ENCODE measurements at regions not wholly inside any gene's neighbourhood (a gene's known extent, or its start where the extent isn't known, plus 50 kb on each side); places are given as distances from the start of the nearest gene placed in this dataset.

DNA sequence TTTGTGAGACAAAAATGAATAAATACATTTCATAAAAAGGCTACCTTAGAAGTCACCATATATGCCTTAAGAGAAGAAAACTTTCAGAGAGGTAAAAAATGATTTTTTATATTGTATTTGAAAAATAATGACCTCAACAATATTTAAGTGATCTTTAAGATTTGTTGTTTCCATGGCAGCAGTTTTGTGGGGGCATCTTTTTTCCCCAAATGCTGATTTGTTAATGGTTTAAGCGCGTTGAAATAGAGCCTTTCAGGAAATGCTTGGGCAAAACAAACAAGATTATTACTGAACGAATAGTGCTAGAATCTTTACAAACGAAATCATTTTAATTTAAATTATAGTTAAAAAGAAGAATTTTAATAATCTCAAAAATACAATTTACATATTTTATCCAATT is 103.1 kb upstream of the MYO16 start:
- TF ChIP-seq, protein P1, sequence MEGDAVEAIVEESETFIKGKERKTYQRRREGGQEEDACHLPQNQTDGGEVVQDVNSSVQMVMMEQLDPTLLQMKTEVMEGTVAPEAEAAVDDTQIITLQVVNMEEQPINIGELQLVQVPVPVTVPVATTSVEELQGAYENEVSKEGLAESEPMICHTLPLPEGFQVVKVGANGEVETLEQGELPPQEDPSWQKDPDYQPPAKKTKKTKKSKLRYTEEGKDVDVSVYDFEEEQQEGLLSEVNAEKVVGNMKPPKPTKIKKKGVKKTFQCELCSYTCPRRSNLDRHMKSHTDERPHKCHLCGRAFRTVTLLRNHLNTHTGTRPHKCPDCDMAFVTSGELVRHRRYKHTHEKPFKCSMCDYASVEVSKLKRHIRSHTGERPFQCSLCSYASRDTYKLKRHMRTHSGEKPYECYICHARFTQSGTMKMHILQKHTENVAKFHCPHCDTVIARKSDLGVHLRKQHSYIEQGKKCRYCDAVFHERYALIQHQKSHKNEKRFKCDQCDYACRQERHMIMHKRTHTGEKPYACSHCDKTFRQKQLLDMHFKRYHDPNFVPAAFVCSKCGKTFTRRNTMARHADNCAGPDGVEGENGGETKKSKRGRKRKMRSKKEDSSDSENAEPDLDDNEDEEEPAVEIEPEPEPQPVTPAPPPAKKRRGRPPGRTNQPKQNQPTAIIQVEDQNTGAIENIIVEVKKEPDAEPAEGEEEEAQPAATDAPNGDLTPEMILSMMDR (IDR thresholded peaks at IDR 0.05) = no peak
- intact Hi-C loops (cut with DNase I; ENCODE audit: low total_unique reads) = no loop called here
- no peaks in the 10 kb centered on the region for H3K4me1 ChIP-seq
- H3K9me3 ChIP-seq = no peaks in the 10 kb centered on the region
- DNase-seq = no peak
- peaks cover 0 to 2% of the 10 kb centered on the region in 2 donors for H3K27me3 ChIP-seq
- H3K4me3 ChIP-seq = no peak overlapping the region
- no peak overlapping the region for H3K27ac ChIP-seq
- no peaks in the 10 kb centered on the region for H3K36me3 ChIP-seq

GRCh38 chr13:108527844-108528243 is 101.6 kb upstream of the MYO16 start:
- Histone ChIP-seq H3K27me3 (peaks cover 0 to 2% of the 10 kb centered on the region in 2 donors), H3K27ac (no peak overlapping the region), H3K36me3 (no peaks in the 10 kb centered on the region), H3K4me1 (no peaks in the 10 kb centered on the region), H3K4me3 (no peak overlapping the region), H3K9me3 (no peaks in the 10 kb centered on the region)
- intact Hi-C loops (cut with DNase I; ENCODE audit: low total_unique reads) = no loop called here
- DNase-seq = no peak
- TF ChIP-seq, protein P1 (IDR thresholded peaks at IDR 0.05) = no peak

- intact Hi-C loops (cut with DNase I; ENCODE audit: low total_unique reads) = no loop called here
- no peaks in the 10 kb centered on the region for H3K4me1 ChIP-seq
- no peak for DNase-seq
Observed at GRCh38 chr13:108528303-108528702, 101.1 kb upstream of the MYO16 start.

DNA sequence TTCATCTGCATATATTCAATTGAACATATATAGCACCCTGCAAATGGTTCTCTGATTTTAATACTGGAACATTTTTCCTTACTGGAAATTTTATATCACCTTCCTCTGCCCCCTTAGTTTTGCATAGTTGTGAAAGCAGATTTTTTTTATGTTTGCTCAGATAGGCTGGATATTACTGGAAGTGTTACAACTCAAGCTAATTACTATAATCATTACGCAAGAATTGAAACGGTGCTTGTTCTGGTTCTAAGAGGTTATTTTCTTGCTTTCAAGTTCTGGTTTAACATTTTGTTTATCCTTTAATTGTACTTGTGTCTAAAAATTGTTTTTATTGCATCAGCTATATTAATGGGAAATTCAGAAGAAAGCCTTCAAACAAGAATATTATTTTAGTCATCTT is 95.6 kb upstream of the MYO16 start:
- DNase-seq = no peak
- Histone ChIP-seq H3K27ac (no peak overlapping the region), H3K36me3 (no peaks in the 10 kb centered on the region), H3K27me3 (peaks cover 0 to 2% of the 10 kb centered on the region in 2 donors), H3K9me3 (no peaks in the 10 kb centered on the region), H3K4me3 (no peak overlapping the region), H3K4me1 (no peaks in the 10 kb centered on the region)
- intact Hi-C loops (cut with DNase I; ENCODE audit: low total_unique reads) = no loop called here
- TF ChIP-seq, protein P1 (IDR thresholded peaks at IDR 0.05) = no peak

More at GRCh38 chr13:108528303-108528702, 101.1 kb upstream of the MYO16 start:
- Histone ChIP-seq H3K36me3 (no peaks in the 10 kb centered on the region), H3K27ac (no peak overlapping the region), H3K27me3 (peaks cover 0 to 2% of the 10 kb centered on the region in 2 donors), H3K4me3 (no peak overlapping the region), H3K9me3 (no peaks in the 10 kb centered on the region)
- TF ChIP-seq, protein P1 (IDR thresholded peaks at IDR 0.05) = no peak

GRCh38 chr13:108534728-108535127 is 94.7 kb upstream of the MYO16 start:
- H3K27me3 ChIP-seq = peaks cover 0 to 2% of the 10 kb centered on the region in 2 donors
- no peaks in the 10 kb centered on the region for H3K36me3 ChIP-seq
- H3K9me3 ChIP-seq = no peaks in the 10 kb centered on the region
- intact Hi-C loops (cut with DNase I; ENCODE audit: low total_unique reads) = no loop called here
- no peak overlapping the region for H3K27ac ChIP-seq
- H3K4me3 ChIP-seq = no peak overlapping the region
- no peak for DNase-seq
- TF ChIP-seq, protein P1 (IDR thresholded peaks at IDR 0.05) = no peak
- no peaks in the 10 kb centered on the region for H3K4me1 ChIP-seq

- Histone ChIP-seq H3K4me3 (no peak overlapping the region), H3K9me3 (no peaks in the 10 kb centered on the region), H3K4me1 (no peaks in the 10 kb centered on the region), H3K27me3 (no peaks in the 10 kb centered on the region), H3K36me3 (no peaks in the 10 kb centered on the region), H3K27ac (no peak overlapping the region)
- TF ChIP-seq, protein P1 (IDR thresholded peaks at IDR 0.05) = no peak
- DNase-seq = no peak
- intact Hi-C loops (cut with DNase I; ENCODE audit: low total_unique reads) = no loop called here
Observed at GRCh38 chr13:108549934-108550333, 79.5 kb upstream of the MYO16 start.

All from tibial artery (tissue), 4 donors.